Ovary (tissue), 3 donors: ENCODE measurements at regions not wholly inside any gene's neighbourhood (a gene's known extent, or its start where the extent isn't known, plus 50 kb on each side); places are given as distances from the start of the nearest gene placed in this dataset.

Experiments used
- EP300 ChIP-seq: sonication (generic); formaldehyde crosslinking; IDR thresholded peaks from one replicate; pipeline ENCODE4 v1.6.1; 2017; ENCODE audit warnings: antibody characterized with exemption
- POLR2A ChIP-seq: fragments of 450-650 bp; IDR thresholded peaks from one replicate; pipeline ENCODE4 v1.6.1; 2017; ENCODE audit warnings: antibody characterized with exemption, mild to moderate bottlenecking, moderate library complexity
- TF ChIP-seq, protein P1 (sequence below), 3 donors: fragments of 450-650 bp in 2 of 3; fragments of 200-600 bp in 1 of 3; IDR thresholded peaks; one replicate each; pipeline versions ENCODE4 v1.5.1 to v1.8.0; 2016 to 2022; ENCODE audit warnings: antibody characterized with exemption in 3 of 3, mild to moderate bottlenecking in 1 of 3
- donor health status: DM: no; HTN: no; CAD: no.

- no peak for TF ChIP-seq POLR2A
- TF ChIP-seq, protein P1, sequence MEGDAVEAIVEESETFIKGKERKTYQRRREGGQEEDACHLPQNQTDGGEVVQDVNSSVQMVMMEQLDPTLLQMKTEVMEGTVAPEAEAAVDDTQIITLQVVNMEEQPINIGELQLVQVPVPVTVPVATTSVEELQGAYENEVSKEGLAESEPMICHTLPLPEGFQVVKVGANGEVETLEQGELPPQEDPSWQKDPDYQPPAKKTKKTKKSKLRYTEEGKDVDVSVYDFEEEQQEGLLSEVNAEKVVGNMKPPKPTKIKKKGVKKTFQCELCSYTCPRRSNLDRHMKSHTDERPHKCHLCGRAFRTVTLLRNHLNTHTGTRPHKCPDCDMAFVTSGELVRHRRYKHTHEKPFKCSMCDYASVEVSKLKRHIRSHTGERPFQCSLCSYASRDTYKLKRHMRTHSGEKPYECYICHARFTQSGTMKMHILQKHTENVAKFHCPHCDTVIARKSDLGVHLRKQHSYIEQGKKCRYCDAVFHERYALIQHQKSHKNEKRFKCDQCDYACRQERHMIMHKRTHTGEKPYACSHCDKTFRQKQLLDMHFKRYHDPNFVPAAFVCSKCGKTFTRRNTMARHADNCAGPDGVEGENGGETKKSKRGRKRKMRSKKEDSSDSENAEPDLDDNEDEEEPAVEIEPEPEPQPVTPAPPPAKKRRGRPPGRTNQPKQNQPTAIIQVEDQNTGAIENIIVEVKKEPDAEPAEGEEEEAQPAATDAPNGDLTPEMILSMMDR (IDR thresholded peaks at IDR 0.05): no peak
- no peak for TF ChIP-seq EP300
Measured at GRCh38 chr5:54720341-54720740, 202.8 kb downstream of the SNX18 start.
